Uterus (tissue), 3 donors: ENCODE measurements at regions not wholly inside any gene's neighbourhood (a gene's known extent, or its start where the extent isn't known, plus 50 kb on each side); places are given as distances from the start of the nearest gene placed in this dataset.

Source experiments
- DNase-seq, 2 donors: peaks; one replicate each; pipeline ENCODE4 v3.0.0-alpha.2; 2019 to 2020
- H3K27ac ChIP-seq, 2 donors: fragments of 200-600 bp; sonication (generic); 1 replicate in 1 of 2; 2 replicates in 1 of 2; pipeline ENCODE4 v1.5.1; 2016 to 2018
- H3K27me3 ChIP-seq, 2 donors: fragments of 200-600 bp; sonication (generic); one replicate each; pipeline ENCODE4 v1.5.1; 2018 to 2019; ENCODE audit warnings: control low read depth in 1 of 2
- H3K36me3 ChIP-seq, 2 donors: fragments of 200-600 bp; sonication (generic); one replicate each; pipeline ENCODE4 v1.5.1; 2019; ENCODE audit warnings: control low read depth in 1 of 2
- H3K4me1 ChIP-seq, 2 donors: fragments of 200-600 bp; sonication (generic); one replicate each; pipeline ENCODE4 v1.5.1; 2018 to 2019; ENCODE audit warnings: control low read depth in 1 of 2
- H3K4me3 ChIP-seq, 2 donors: fragments of 200-600 bp; sonication (generic); 1 replicate in 1 of 2; 2 replicates in 1 of 2; pipeline ENCODE4 v1.5.1; 2018 to 2019; ENCODE audit warnings: mild to moderate bottlenecking in 1 of 2
- H3K9me3 ChIP-seq, 2 donors: fragments of 200-600 bp; sonication (generic); one replicate each; pipeline ENCODE4 v1.5.1; 2019; ENCODE audit warnings: control low read depth in 1 of 2
- POLR2A ChIP-seq, 2 donors: fragments of 450-650 bp; IDR thresholded peaks; one replicate each; pipeline ENCODE4 v1.6.1; 2016; ENCODE audit warnings: antibody characterized with exemption in 2 of 2, mild to moderate bottlenecking in 1 of 2, moderate library complexity in 1 of 2
- intact Hi-C: fragments of 100-400 bp; cut with DNase I; formaldehyde crosslinking; loops from one replicate; pipeline ENCODE4 v1.15.1; 2023; ENCODE audit warnings: low total_unique reads
- TF ChIP-seq, protein P1 (sequence below), 4 experiments: fragments of 200-600 bp in 2 of 4; fragments of 450-650 bp in 2 of 4; sonication (generic) in 2 of 4; IDR thresholded peaks; one replicate each; pipeline ENCODE4 v1.5.1; 2016 to 2019; ENCODE audit warnings: antibody characterized with exemption in 4 of 4, mild to moderate bottlenecking in 2 of 4, moderate library complexity in 1 of 4
- donor health status: DM: yes; HTN: yes; CAD: no.

DNA sequence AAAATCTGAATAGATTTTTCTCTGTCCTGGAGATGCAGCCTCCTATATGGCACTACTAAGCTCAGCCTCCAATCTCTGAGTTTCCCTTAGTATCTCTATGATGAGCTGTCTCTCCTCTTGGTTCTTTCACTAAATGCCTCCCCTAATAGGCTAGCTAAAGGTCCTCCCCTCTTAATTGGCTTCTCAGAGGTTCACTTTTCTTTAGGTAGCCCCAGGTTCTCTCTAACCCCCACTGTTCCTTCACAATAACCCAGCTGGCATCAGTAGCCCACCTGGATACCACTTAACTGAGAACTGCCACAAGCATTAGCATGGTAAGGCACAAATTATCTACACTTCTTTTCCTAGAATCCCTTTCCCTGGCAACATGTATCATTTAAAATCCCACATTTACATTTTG, 523.2 kb downstream of the IGSF11 start:
- Histone ChIP-seq H3K9me3 (no peaks in the 10 kb centered on the region), H3K4me1 (no peaks in the 10 kb centered on the region), H3K27ac (no peak overlapping the region), H3K27me3 (no peaks in the 10 kb centered on the region), H3K4me3 (no peak overlapping the region), H3K36me3 (no peaks in the 10 kb centered on the region)
- no peak for DNase-seq
- TF ChIP-seq POLR2A (IDR thresholded peaks at IDR 0.05) = no peak
- TF ChIP-seq, protein P1, sequence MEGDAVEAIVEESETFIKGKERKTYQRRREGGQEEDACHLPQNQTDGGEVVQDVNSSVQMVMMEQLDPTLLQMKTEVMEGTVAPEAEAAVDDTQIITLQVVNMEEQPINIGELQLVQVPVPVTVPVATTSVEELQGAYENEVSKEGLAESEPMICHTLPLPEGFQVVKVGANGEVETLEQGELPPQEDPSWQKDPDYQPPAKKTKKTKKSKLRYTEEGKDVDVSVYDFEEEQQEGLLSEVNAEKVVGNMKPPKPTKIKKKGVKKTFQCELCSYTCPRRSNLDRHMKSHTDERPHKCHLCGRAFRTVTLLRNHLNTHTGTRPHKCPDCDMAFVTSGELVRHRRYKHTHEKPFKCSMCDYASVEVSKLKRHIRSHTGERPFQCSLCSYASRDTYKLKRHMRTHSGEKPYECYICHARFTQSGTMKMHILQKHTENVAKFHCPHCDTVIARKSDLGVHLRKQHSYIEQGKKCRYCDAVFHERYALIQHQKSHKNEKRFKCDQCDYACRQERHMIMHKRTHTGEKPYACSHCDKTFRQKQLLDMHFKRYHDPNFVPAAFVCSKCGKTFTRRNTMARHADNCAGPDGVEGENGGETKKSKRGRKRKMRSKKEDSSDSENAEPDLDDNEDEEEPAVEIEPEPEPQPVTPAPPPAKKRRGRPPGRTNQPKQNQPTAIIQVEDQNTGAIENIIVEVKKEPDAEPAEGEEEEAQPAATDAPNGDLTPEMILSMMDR (IDR thresholded peaks at IDR 0.05) = no peak
- intact Hi-C loops = no loop called here

DNA sequence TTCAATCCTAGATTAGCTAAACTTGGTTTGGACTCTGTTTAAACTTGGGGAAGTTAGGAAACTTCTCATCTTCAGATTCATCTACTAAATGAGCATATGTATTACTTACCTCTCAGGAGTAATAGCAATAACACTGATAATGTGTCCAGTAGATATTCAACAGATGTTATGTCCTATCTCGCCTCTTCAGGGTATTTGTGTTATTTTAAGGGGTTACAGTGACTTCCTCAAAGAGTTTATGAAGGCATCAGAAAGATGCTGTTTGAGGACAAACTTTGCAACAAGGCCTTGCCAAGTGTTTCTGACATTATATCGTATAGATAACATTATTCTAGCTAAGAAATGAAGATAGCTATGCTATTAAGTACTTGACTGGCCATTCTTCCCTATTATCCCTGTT, 522.3 kb downstream of the IGSF11 start:
- no peak for DNase-seq
- intact Hi-C loops = no loop called here
- Histone ChIP-seq H3K36me3 (no peaks in the 10 kb centered on the region), H3K4me3 (no peak overlapping the region), H3K27ac (no peak overlapping the region), H3K9me3 (no peaks in the 10 kb centered on the region), H3K27me3 (no peaks in the 10 kb centered on the region), H3K4me1 (no peaks in the 10 kb centered on the region)
- TF ChIP-seq POLR2A (IDR thresholded peaks at IDR 0.05) = no peak
- TF ChIP-seq, protein P1 (IDR thresholded peaks at IDR 0.05) = no peak

DNA sequence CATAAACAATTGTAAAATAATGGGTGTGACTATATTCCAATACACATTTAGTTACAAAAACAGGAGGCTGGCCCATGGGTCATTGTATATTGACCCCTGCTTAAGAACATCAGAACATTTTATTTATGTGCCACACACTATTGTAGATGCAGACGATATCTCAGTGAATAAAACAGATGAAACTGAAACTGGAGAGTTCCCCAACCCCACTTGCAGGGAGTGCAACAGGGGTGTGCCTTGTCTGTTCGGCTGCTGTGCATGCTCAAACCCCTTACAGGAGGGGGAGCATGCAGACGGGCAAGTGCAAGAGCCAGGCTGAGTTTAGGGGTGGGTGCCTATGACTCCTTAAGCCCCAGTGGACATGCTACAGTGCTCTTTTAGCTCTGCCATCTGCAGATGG, 509.6 kb downstream of the IGSF11 start:
- no peak for TF ChIP-seq POLR2A (IDR thresholded peaks at IDR 0.05)
- TF ChIP-seq, protein P1 (IDR thresholded peaks at IDR 0.05) = no peak
- Histone ChIP-seq H3K4me3 (no peak overlapping the region), H3K36me3 (no peaks in the 10 kb centered on the region), H3K4me1 (no peaks in the 10 kb centered on the region), H3K27ac (no peak overlapping the region), H3K27me3 (no peaks in the 10 kb centered on the region), H3K9me3 (no peaks in the 10 kb centered on the region)
- intact Hi-C loops = no loop called here
- DNase-seq = no peak

DNA sequence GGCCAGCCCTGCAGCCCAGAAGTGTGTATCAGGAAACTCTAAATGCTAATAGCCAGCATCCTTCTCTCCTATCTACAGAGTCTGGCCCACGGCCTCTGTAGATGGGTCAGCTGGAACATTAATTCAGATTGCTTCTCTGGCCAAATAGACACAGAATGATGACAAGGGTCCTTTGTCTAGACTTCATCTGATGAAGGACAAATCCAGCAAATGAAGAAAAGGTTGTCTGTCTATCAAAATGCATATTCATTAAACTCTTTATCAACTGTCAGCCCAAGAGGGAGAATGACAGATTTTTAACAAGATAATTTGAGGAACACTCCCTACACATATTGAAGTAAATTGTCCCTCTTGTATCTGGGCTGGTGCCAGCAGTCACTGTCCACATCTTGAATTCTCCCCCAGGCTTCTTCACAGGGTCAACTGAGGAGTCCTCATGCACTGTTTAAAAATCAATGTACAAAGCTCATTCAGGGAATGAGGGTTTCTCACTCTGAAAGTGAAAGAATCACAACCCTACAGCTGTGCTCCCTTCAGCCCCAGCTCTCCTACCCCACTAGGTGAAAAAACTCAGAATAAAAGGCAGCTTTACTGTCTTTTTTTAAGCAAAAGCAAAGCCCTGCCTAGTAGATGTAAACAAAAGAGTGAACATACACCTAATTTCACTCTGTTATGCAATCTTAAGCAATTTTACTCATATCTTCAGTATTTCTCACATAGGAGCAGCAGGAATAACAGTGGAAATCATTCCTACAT, 507.7 kb downstream of the IGSF11 start:
- no peak for DNase-seq
- Histone ChIP-seq H3K27ac (no peak overlapping the region), H3K36me3 (no peaks in the 10 kb centered on the region), H3K4me3 (no peak overlapping the region), H3K9me3 (no peaks in the 10 kb centered on the region), H3K4me1 (no peaks in the 10 kb centered on the region), H3K27me3 (no peaks in the 10 kb centered on the region)
- intact Hi-C loops = no loop called here
- TF ChIP-seq, protein P1 (IDR thresholded peaks at IDR 0.05) = no peak
- no peak for TF ChIP-seq POLR2A (IDR thresholded peaks at IDR 0.05)

DNA sequence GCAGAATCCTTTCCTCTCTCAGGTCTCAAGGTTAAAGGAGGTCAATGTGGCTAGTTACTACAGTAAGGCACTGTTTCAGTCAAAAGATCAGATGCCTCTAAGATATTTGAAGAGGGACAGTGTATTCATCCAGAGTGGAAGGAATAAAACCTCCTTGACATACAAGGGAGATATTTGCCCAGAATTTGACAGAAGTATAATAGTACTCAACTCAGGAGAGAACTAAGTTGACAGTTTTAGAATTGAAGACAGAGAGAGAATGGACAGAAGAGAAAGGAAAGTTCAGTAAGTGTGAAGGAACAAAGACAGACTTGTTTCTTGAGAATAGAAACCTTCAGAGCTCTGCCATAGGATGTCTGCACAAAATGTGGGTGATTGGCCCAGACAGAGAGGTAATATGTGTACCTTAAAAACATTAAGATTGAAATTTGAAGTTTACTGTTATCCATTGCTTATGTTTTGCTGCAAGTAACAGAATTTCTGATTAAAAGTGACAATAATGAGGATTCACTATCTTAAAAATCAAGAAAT, 507.1 kb downstream of the IGSF11 start:
- H3K4me1 ChIP-seq = no peaks in the 10 kb centered on the region
- TF ChIP-seq, protein P1 (IDR thresholded peaks at IDR 0.05) = no peak
- no peak for DNase-seq
- H3K4me3 ChIP-seq = no peak overlapping the region
- intact Hi-C loops = no loop called here
- no peaks in the 10 kb centered on the region for H3K36me3 ChIP-seq
- no peaks in the 10 kb centered on the region for H3K9me3 ChIP-seq
- no peaks in the 10 kb centered on the region for H3K27me3 ChIP-seq
- no peak overlapping the region for H3K27ac ChIP-seq
